Thoracic aorta (tissue), 2 donors: ENCODE measurements at regions not wholly inside any gene's neighbourhood (a gene's known extent, or its start where the extent isn't known, plus 50 kb on each side); places are given as distances from the start of the nearest gene placed in this dataset.

Experiments
- ATAC-seq: fragments of 150-250 bp; one replicate; pipeline ENCODE4 v1.8.0; 2017; ENCODE audit warnings: low read depth; ENCODE audit not compliant: insufficient number of reproducible peaks, low FRiP score
- DNase-seq: peaks from one replicate; pipeline ENCODE4 v3.0.0-alpha.2; 2020; ENCODE audit warnings: low spot score
- H3K27ac ChIP-seq, 2 donors: fragments of 200-600 bp; sonication (generic); 1 replicate in 1 of 2; 2 replicates in 1 of 2; pipeline ENCODE4 v1.5.1; 2016; ENCODE audit warnings: mild to moderate bottlenecking in 2 of 2, moderate library complexity in 2 of 2
- H3K27me3 ChIP-seq: fragments of 200-600 bp; sonication (generic); replicated peaks from 2 replicates; pipeline ENCODE4 v1.6.0; 2016; ENCODE audit warnings: mild to moderate bottlenecking; ENCODE audit not compliant: insufficient read depth
- H3K36me3 ChIP-seq: fragments of 200-600 bp; sonication (generic); one replicate; pipeline ENCODE4 v1.5.1; 2016
- H3K4me1 ChIP-seq, 2 donors: fragments of 200-600 bp; sonication (generic); 1 replicate in 1 of 2; 2 replicates in 1 of 2; pipeline versions ENCODE4 v1.5.1 to v1.6.0; 2016; ENCODE audit warnings: low read depth in 2 of 2, mild to moderate bottlenecking in 1 of 2; ENCODE audit not compliant: control insufficient read depth in 1 of 2
- H3K4me3 ChIP-seq: fragments of 200-600 bp; sonication (generic); 2 replicates; pipeline ENCODE4 v1.5.1; 2016; ENCODE audit warnings: mild to moderate bottlenecking
- H3K9me3 ChIP-seq: fragments of 200-600 bp; sonication (generic); 2 replicates; pipeline ENCODE4 v1.5.1; 2016
- CTCF ChIP-seq: fragments of 200-600 bp; sonication (generic); IDR thresholded peaks from one replicate; pipeline ENCODE4 v1.5.1; 2019; ENCODE audit warnings: antibody characterized with exemption

GRCh38 chr3:35483131-35483530 is 156.2 kb upstream of the ARPP21 start:
- Histone ChIP-seq H3K4me1 (no peaks in the 10 kb centered on the region), H3K4me3 (no peak overlapping the region), H3K27ac (no peak overlapping the region), H3K36me3 (no peaks in the 10 kb centered on the region), H3K9me3 (no peaks in the 10 kb centered on the region), H3K27me3 (no peaks in the 10 kb centered on the region)
- no peak for ATAC-seq
- TF ChIP-seq CTCF, result no peak
- no peak for DNase-seq

GRCh38 chr3:35484929-35485530 is 154.3 kb upstream of the ARPP21 start:
- no peak overlapping the region for H3K27ac ChIP-seq
- H3K9me3 ChIP-seq, result no peaks in the 10 kb centered on the region
- no peak overlapping the region for H3K4me3 ChIP-seq

GRCh38 chr3:35486295-35486694 is 153.0 kb upstream of the ARPP21 start:
- ATAC-seq, result no peak
- Histone ChIP-seq H3K27me3 (no peaks in the 10 kb centered on the region), H3K4me3 (no peak overlapping the region), H3K4me1 (peaks cover 0 to under 1% of the 10 kb centered on the region in 2 donors), H3K36me3 (no peaks in the 10 kb centered on the region), H3K9me3 (no peaks in the 10 kb centered on the region), H3K27ac (no peak overlapping the region)
- no peak for TF ChIP-seq CTCF
- no peak for DNase-seq

More at GRCh38 chr3:35484929-35485530, 154.3 kb upstream of the ARPP21 start:
- no peaks in the 10 kb centered on the region for H3K4me1 ChIP-seq
- ATAC-seq (no peak), DNase-seq (no peak)
- no peaks in the 10 kb centered on the region for H3K27me3 ChIP-seq
- TF ChIP-seq CTCF, result no peak
- H3K36me3 ChIP-seq, result no peaks in the 10 kb centered on the region

GRCh38 chr3:35487376-35487775 is 151.9 kb upstream of the ARPP21 start:
- no peak overlapping the region for H3K4me3 ChIP-seq
- H3K9me3 ChIP-seq, result no peaks in the 10 kb centered on the region
- no peaks in the 10 kb centered on the region for H3K36me3 ChIP-seq
- no peak for TF ChIP-seq CTCF
- ATAC-seq (no peak), DNase-seq (no peak)
- H3K27ac ChIP-seq, result no peak overlapping the region
- peaks cover 3 to 5% of the 10 kb centered on the region in 2 donors for H3K4me1 ChIP-seq
- no peaks in the 10 kb centered on the region for H3K27me3 ChIP-seq

GRCh38 chr3:35488526-35488925 is 150.8 kb upstream of the ARPP21 start:
- Histone ChIP-seq H3K4me1 (peaks cover 3 to 5% of the 10 kb centered on the region in 2 donors), H3K27me3 (no peaks in the 10 kb centered on the region), H3K4me3 (no peak overlapping the region), H3K27ac (no peak overlapping the region), H3K9me3 (no peaks in the 10 kb centered on the region), H3K36me3 (no peaks in the 10 kb centered on the region)
- ATAC-seq, result no peak
- DNase-seq, result no peak
- TF ChIP-seq CTCF, result no peak
